ENCODE measurements at regions not wholly inside any gene's neighbourhood (a gene's known extent, or its start where the extent isn't known, plus 50 kb on each side); places are given as distances from the start of the nearest gene placed in this dataset.

- intact Hi-C loops (cut with DNase I), result loop anchor here in 9 of 10 donors (5.0 to 10.0 kb wide), 2 partner anchors 418 to 420 kb away; no protein-coding TSS in a partner anchor
- Histone ChIP-seq H3K27ac (peak overlapping the region in 1 of 10 donors; percentile 24), H3K4me3 (no peak overlapping the region), H3K4me1 (peaks cover 3 to 43% (median 23%) of the 10 kb centered on the region in 9 donors), H3K36me3 (no peaks in the 10 kb centered on the region), H3K27me3 (no peaks in the 10 kb centered on the region), H3K9me3 (no peaks in the 10 kb centered on the region)
- no peak for DNase-seq
- ATAC-seq, result no peak
- 60 to 68% methylated on average over 5 of the region's 5 CpGs for WGBS, 2 donors
- TF ChIP-seq CTCF (IDR thresholded peaks at IDR 0.05), result no peak
These were observed 466.1 kb downstream of the PDCD6IP start for GRCh38 chr3:34264337-34265041.

- Histone ChIP-seq H3K9me3 (no peaks in the 10 kb centered on the region), H3K4me1 (peaks cover 3 to 32% (median 19%) of the 10 kb centered on the region in 9 donors), H3K27me3 (no peaks in the 10 kb centered on the region), H3K4me3 (no peak overlapping the region), H3K27ac (no peak overlapping the region), H3K36me3 (no peaks in the 10 kb centered on the region)
- no peak for TF ChIP-seq CTCF (IDR thresholded peaks at IDR 0.05)
- intact Hi-C loops (cut with DNase I), result loop anchor here in 2 of 10 donors (10.0 kb wide), 1 partner anchor 418 kb away; no protein-coding TSS in a partner anchor
- ATAC-seq (no peak), DNase-seq (no peak)
These were observed 468.7 kb downstream of the PDCD6IP start for GRCh38 chr3:34267088-34267487.

- 75 to 77% methylated on average over 4 of the region's 4 CpGs for WGBS, 2 donors
These were observed 469.7 kb downstream of the PDCD6IP start for GRCh38 chr3:34268032-34268709.

GRCh38 chr3:34275811-34276210, 477.4 kb downstream of the PDCD6IP start:
- no peaks in the 10 kb centered on the region for H3K4me1 ChIP-seq
- no peak overlapping the region for H3K4me3 ChIP-seq
- no peak for TF ChIP-seq CTCF (IDR thresholded peaks at IDR 0.05)
- no peaks in the 10 kb centered on the region for H3K27me3 ChIP-seq
- no peaks in the 10 kb centered on the region for H3K36me3 ChIP-seq
- DNase-seq (no peak), ATAC-seq (no peak)
- no peaks in the 10 kb centered on the region for H3K9me3 ChIP-seq
- WGBS, 2 donors, result 46 to 58% methylated on average over 2 of the region's 2 CpGs
- no peak overlapping the region for H3K27ac ChIP-seq
- intact Hi-C loops (cut with DNase I), result no loop called here

More at GRCh38 chr3:34268032-34268709, 469.7 kb downstream of the PDCD6IP start:
- intact Hi-C loops (cut with DNase I), result loop anchor here in 2 of 10 donors (10.0 kb wide), 1 partner anchor 417 kb away; no protein-coding TSS in a partner anchor
- TF ChIP-seq CTCF (IDR thresholded peaks at IDR 0.05), result no peak
- Histone ChIP-seq H3K4me3 (no peak overlapping the region), H3K27me3 (no peaks in the 10 kb centered on the region), H3K9me3 (no peaks in the 10 kb centered on the region), H3K4me1 (peaks cover 3 to 21% (median 18%) of the 10 kb centered on the region in 9 donors), H3K36me3 (no peaks in the 10 kb centered on the region), H3K27ac (no peak overlapping the region)
- peak in 1 of 8 donors; percentile 27 for ATAC-seq
- no peak for DNase-seq

Data from heart right ventricle (tissue), 16 donors.